SK-N-SH (cell line): ENCODE measurements at regions not wholly inside any gene's neighbourhood (a gene's known extent, or its start where the extent isn't known, plus 50 kb on each side); places are given as distances from the start of the nearest gene placed in this dataset.

Experiments
- CTCF ChIA-PET: fragments of 300-600, 350-600 bp; formaldehyde crosslinking; extraction: SDS; loops from one replicate; lab custom pipeline; 2021; lab: Yijun Ruan, JAX
- POLR2A ChIA-PET: fragments of 350-600 bp; sonication (Branson Sonifier 250); formaldehyde crosslinking; extraction: SDS; loops from one replicate; lab custom pipeline; 2020; ENCODE audit warnings: antibody characterized with exemption, inconsistent platforms; lab: Yijun Ruan, JAX
- DNase-seq: peaks from one replicate; pipeline ENCODE4 v3.0.0; 2012
- H2AFZ ChIP-seq: fragments of 200-600 bp; sonication (generic); 2 replicates; pipeline ENCODE4 v1.8.1; 2016; ENCODE audit warnings: antibody characterized with exemption, mild to moderate bottlenecking, low read depth
- H3F3A ChIP-seq: fragments of 200-600 bp; sonication (generic); replicated peaks from 2 replicates; pipeline ENCODE3; 2016; ENCODE audit warnings: antibody characterized with exemption, mild to moderate bottlenecking; ENCODE audit not compliant: insufficient read depth
- H3K27ac ChIP-seq, 2 experiments: fragments of 200-500 bp in 1 of 2; fragments of 200-600 bp in 1 of 2; sonication (Bioruptor generic) in 1 of 2; sonication (generic), shearing (Covaris generic) in 1 of 2; 2 replicates each; pipeline versions ENCODE4 v1.5.1 to v1.6.1; 2014 to 2016; ENCODE audit warnings: low read depth in 2 of 2, inconsistent platforms in 1 of 2, low read length in 1 of 2, mild to moderate bottlenecking in 1 of 2, mixed read lengths in 1 of 2
- H3K27me3 ChIP-seq: fragments of 200-600 bp; sonication (generic), shearing (Covaris generic); 2 replicates; pipeline ENCODE4 v1.6.1; 2016; ENCODE audit warnings: mixed run types; ENCODE audit not compliant: insufficient read depth
- H3K36me3 ChIP-seq, 2 experiments: fragments of 200-500 bp in 1 of 2; fragments of 200-600 bp in 1 of 2; sonication (Bioruptor generic) in 1 of 2; sonication (generic) in 1 of 2; replicated peaks in 1 of 2; 2 replicates each; pipeline versions ENCODE3 to v1.5.1; 2014 to 2016; ENCODE audit warnings: low read length in 1 of 2, mild to moderate bottlenecking in 1 of 2; ENCODE audit not compliant: insufficient read depth in 2 of 2, control insufficient read depth in 1 of 2
- H3K4me1 ChIP-seq, 2 experiments: fragments of 200-500 bp in 1 of 2; fragments of 200-600 bp in 1 of 2; sonication (Bioruptor generic) in 1 of 2; sonication (generic), shearing (Covaris generic) in 1 of 2; 2 replicates each; pipeline versions ENCODE4 v1.5.1 to v1.6.1; 2014 to 2016; ENCODE audit warnings: low read depth in 1 of 2, low read length in 1 of 2, mixed run types in 1 of 2; ENCODE audit not compliant: insufficient read depth in 2 of 2, control insufficient read depth in 1 of 2
- H3K4me2 ChIP-seq: fragments of 200-600 bp; sonication (generic), shearing (Covaris generic); 2 replicates; pipeline ENCODE4 v1.6.1; 2017; ENCODE audit warnings: mixed run types
- H3K4me3 ChIP-seq, 2 experiments: fragments of 200-500 bp in 1 of 2; fragments of 200-600 bp in 1 of 2; sonication (Bioruptor generic) in 1 of 2; sonication (generic), shearing (Covaris generic) in 1 of 2; 2 replicates each; pipeline versions ENCODE4 v1.5.1 to v1.8.1; 2014 to 2016; ENCODE audit warnings: low read depth in 2 of 2, inconsistent platforms in 1 of 2, low read length in 1 of 2, mild to moderate bottlenecking in 1 of 2, mixed read lengths in 1 of 2, moderate library complexity in 1 of 2
- H3K79me2 ChIP-seq: fragments of 200-600 bp; sonication (generic); 2 replicates; pipeline ENCODE4 v1.8.1; 2017; ENCODE audit warnings: mild to moderate bottlenecking; ENCODE audit not compliant: insufficient read depth
- H3K9ac ChIP-seq: fragments of 200-600 bp; sonication (generic); 2 replicates; pipeline ENCODE4 v1.6.1; 2017; ENCODE audit warnings: mixed run types
- H3K9me2 ChIP-seq: fragments of 200-600 bp; sonication (generic); 2 replicates; pipeline ENCODE4 v1.6.1; 2017; ENCODE audit warnings: mixed run types
- H3K9me3 ChIP-seq: fragments of 200-600 bp; sonication (generic); 2 replicates; pipeline ENCODE4 v1.6.1; 2017; ENCODE audit warnings: mixed run types, mild to moderate bottlenecking, moderate library complexity
- H4K20me1 ChIP-seq: fragments of 200-600 bp; sonication (generic); 2 replicates; pipeline ENCODE4 v1.6.1; 2017; ENCODE audit warnings: mild to moderate bottlenecking, mixed run types; ENCODE audit not compliant: insufficient read depth
- CHD2 ChIP-seq: fragments of 150-350 bp; IDR thresholded peaks from 2 replicates; pipeline ENCODE4 v1.6.1; 2018; ENCODE audit warnings: low read length; ENCODE audit not compliant: partially characterized antibody
- ELF1 ChIP-seq: IDR thresholded peaks from 2 replicates; pipeline ENCODE4 v1.4.0; 2012
- FOSL2 ChIP-seq: IDR thresholded peaks from 2 replicates; pipeline ENCODE4 v1.4.0; 2012; ENCODE audit warnings: low read depth, mild to moderate bottlenecking, moderate library complexity, borderline replicate concordance
- FOXJ3 ChIP-seq: sonication (generic); formaldehyde crosslinking; IDR thresholded peaks from 2 replicates; pipeline ENCODE4 v1.5.1; 2020; ENCODE audit warnings: mild to moderate bottlenecking, missing genetic modification reagents
- FOXM1 ChIP-seq: IDR thresholded peaks from 2 replicates; pipeline ENCODE4 v1.4.0; 2012; ENCODE audit warnings: low read depth, mild to moderate bottlenecking
- GABPA ChIP-seq: IDR thresholded peaks from 2 replicates; pipeline ENCODE4 v1.4.0; 2012; ENCODE audit warnings: low read depth, mild to moderate bottlenecking
- GATA2 ChIP-seq: sonication (generic); formaldehyde crosslinking; IDR thresholded peaks from 2 replicates; pipeline ENCODE4 v1.5.0; 2020; ENCODE audit warnings: mild to moderate bottlenecking, missing genetic modification reagents
- MXI1 ChIP-seq: IDR thresholded peaks from 2 replicates; pipeline ENCODE4 v1.6.1; 2012; ENCODE audit warnings: mild to moderate bottlenecking, low read depth, low read length, improper control_type of control experiment
- NFIC ChIP-seq: IDR thresholded peaks from 2 replicates; pipeline ENCODE4 v1.4.0; 2012; ENCODE audit warnings: borderline replicate concordance
- POLR2AphosphoS5 ChIP-seq: IDR thresholded peaks from 2 replicates; pipeline ENCODE4 v1.6.1; 2012; ENCODE audit warnings: low read depth, low read length
- RCOR1 ChIP-seq: fragments of 150-350 bp; IDR thresholded peaks from 2 replicates; pipeline ENCODE4 v1.6.1; 2017; ENCODE audit warnings: antibody characterized with exemption, low read length
- SMC3 ChIP-seq: IDR thresholded peaks from 2 replicates; pipeline ENCODE4 v1.6.1; 2012; ENCODE audit warnings: low read depth, low read length, improper control_type of control experiment
- TCF12 ChIP-seq: IDR thresholded peaks from 2 replicates; pipeline ENCODE4 v1.4.0; 2012
- TEAD4 ChIP-seq: IDR thresholded peaks from 2 replicates; pipeline ENCODE4 v1.4.0; 2012; ENCODE audit warnings: mild to moderate bottlenecking, borderline replicate concordance; ENCODE audit not compliant: insufficient read depth
- USF2 ChIP-seq: fragments of 150-350 bp; IDR thresholded peaks from 2 replicates; pipeline ENCODE4 v1.6.1; 2017; ENCODE audit warnings: antibody characterized with exemption, low read length, low read depth, borderline replicate concordance
- YY1 ChIP-seq: IDR thresholded peaks from 2 replicates; pipeline ENCODE4 v1.4.0; 2012; ENCODE audit warnings: low read depth, mild to moderate bottlenecking
- TF ChIP-seq, protein P1 (sequence below): IDR thresholded peaks from 2 replicates; pipeline ENCODE4 v1.4.0; 2012; ENCODE audit warnings: low read depth
- TF ChIP-seq, protein P2 (sequence below): fragments of 200-600 bp; sonication (generic); IDR thresholded peaks from 2 replicates; pipeline ENCODE4 v1.6.1; 2017; ENCODE audit warnings: antibody characterized with exemption, mild to moderate bottlenecking, moderate library complexity
- TF ChIP-seq, protein P3 (sequence below): IDR thresholded peaks from 2 replicates; pipeline ENCODE4 v1.6.1; 2012; ENCODE audit warnings: mild to moderate bottlenecking, low read depth, low read length, moderate library complexity

GRCh38 chr4:143021384-143021783 is 163.3 kb upstream of the USP38 start:
- H3K9me3 ChIP-seq: no peaks in the 10 kb centered on the region
- no peak overlapping the region for H3K9ac ChIP-seq
- no peak overlapping the region for H3K4me2 ChIP-seq
- DNase-seq: no peak
- POLR2A ChIA-PET: no interaction called here
- TF ChIP-seq ELF1 (no peak), FOXJ3 (CRISPR knock-in tag) (no peak), USF2 (no peak), RCOR1 (no peak), NFIC (no peak), GATA2 (CRISPR knock-in tag) (no peak), GABPA (no peak), MXI1 (no peak), CHD2 (no peak), SMC3 (no peak), FOSL2 (no peak), TCF12 (no peak), YY1 (no peak), FOXM1 (no peak), TEAD4 (no peak), POLR2AphosphoS5 (no peak)
- TF ChIP-seq, protein P1, sequence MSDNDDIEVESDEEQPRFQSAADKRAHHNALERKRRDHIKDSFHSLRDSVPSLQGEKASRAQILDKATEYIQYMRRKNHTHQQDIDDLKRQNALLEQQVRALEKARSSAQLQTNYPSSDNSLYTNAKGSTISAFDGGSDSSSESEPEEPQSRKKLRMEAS: no peak
- TF ChIP-seq, protein P2, sequence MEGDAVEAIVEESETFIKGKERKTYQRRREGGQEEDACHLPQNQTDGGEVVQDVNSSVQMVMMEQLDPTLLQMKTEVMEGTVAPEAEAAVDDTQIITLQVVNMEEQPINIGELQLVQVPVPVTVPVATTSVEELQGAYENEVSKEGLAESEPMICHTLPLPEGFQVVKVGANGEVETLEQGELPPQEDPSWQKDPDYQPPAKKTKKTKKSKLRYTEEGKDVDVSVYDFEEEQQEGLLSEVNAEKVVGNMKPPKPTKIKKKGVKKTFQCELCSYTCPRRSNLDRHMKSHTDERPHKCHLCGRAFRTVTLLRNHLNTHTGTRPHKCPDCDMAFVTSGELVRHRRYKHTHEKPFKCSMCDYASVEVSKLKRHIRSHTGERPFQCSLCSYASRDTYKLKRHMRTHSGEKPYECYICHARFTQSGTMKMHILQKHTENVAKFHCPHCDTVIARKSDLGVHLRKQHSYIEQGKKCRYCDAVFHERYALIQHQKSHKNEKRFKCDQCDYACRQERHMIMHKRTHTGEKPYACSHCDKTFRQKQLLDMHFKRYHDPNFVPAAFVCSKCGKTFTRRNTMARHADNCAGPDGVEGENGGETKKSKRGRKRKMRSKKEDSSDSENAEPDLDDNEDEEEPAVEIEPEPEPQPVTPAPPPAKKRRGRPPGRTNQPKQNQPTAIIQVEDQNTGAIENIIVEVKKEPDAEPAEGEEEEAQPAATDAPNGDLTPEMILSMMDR: no peak
- TF ChIP-seq, protein P3, sequence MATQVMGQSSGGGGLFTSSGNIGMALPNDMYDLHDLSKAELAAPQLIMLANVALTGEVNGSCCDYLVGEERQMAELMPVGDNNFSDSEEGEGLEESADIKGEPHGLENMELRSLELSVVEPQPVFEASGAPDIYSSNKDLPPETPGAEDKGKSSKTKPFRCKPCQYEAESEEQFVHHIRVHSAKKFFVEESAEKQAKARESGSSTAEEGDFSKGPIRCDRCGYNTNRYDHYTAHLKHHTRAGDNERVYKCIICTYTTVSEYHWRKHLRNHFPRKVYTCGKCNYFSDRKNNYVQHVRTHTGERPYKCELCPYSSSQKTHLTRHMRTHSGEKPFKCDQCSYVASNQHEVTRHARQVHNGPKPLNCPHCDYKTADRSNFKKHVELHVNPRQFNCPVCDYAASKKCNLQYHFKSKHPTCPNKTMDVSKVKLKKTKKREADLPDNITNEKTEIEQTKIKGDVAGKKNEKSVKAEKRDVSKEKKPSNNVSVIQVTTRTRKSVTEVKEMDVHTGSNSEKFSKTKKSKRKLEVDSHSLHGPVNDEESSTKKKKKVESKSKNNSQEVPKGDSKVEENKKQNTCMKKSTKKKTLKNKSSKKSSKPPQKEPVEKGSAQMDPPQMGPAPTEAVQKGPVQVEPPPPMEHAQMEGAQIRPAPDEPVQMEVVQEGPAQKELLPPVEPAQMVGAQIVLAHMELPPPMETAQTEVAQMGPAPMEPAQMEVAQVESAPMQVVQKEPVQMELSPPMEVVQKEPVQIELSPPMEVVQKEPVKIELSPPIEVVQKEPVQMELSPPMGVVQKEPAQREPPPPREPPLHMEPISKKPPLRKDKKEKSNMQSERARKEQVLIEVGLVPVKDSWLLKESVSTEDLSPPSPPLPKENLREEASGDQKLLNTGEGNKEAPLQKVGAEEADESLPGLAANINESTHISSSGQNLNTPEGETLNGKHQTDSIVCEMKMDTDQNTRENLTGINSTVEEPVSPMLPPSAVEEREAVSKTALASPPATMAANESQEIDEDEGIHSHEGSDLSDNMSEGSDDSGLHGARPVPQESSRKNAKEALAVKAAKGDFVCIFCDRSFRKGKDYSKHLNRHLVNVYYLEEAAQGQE: no peak
- no peaks in the 10 kb centered on the region for H3K79me2 ChIP-seq
- H3K9me2 ChIP-seq: no peaks in the 10 kb centered on the region
- H3K27ac ChIP-seq: no peak overlapping the region
- CTCF ChIA-PET: no interaction called here
- no peaks in the 10 kb centered on the region for H3K27me3 ChIP-seq
- H4K20me1 ChIP-seq: no peaks in the 10 kb centered on the region
- no peaks in the 10 kb centered on the region; a peak in 1 of 4 replicates for H3K4me1 ChIP-seq
- H3K36me3 ChIP-seq: no peaks in the 10 kb centered on the region
- H3K4me3 ChIP-seq: no peak overlapping the region
- H3F3A ChIP-seq: no peaks in the 10 kb centered on the region
- H2AFZ ChIP-seq: no peak overlapping the region
